Subcutaneous abdominal adipose tissue (tissue), 5 donors: ENCODE measurements at regions not wholly inside any gene's neighbourhood (a gene's known extent, or its start where the extent isn't known, plus 50 kb on each side); places are given as distances from the start of the nearest gene placed in this dataset.

ENCODE experiments used
- H3K27ac ChIP-seq: one replicate; pipeline ENCODE4 v1.7.0; 2013; ENCODE audit warnings: low read depth, mild to moderate bottlenecking, inconsistent platforms, low read length, moderate library complexity
- H3K27me3 ChIP-seq, 5 donors: one replicate each; pipeline ENCODE4 v1.7.0; 2013; ENCODE audit warnings: low read length in 5 of 5, inconsistent platforms in 1 of 5; ENCODE audit not compliant: control insufficient read depth in 5 of 5, insufficient read depth in 4 of 5
- H3K36me3 ChIP-seq, 5 donors: one replicate each; pipeline ENCODE4 v1.7.0; 2013; ENCODE audit warnings: low read length in 5 of 5; ENCODE audit not compliant: control insufficient read depth in 5 of 5, insufficient read depth in 5 of 5
- H3K4me1 ChIP-seq, 5 donors: one replicate each; pipeline ENCODE4 v1.7.0; 2013; ENCODE audit warnings: low read length in 5 of 5, mild to moderate bottlenecking in 3 of 5, moderate library complexity in 1 of 5; ENCODE audit not compliant: control insufficient read depth in 5 of 5, insufficient read depth in 5 of 5
- H3K4me3 ChIP-seq, 5 donors: one replicate each; pipeline ENCODE4 v1.7.0; 2013; ENCODE audit warnings: low read length in 5 of 5, low read depth in 1 of 5
- H3K9ac ChIP-seq, 5 donors: one replicate each; pipeline ENCODE4 v1.7.0; 2013; ENCODE audit warnings: low read length in 5 of 5, mild to moderate bottlenecking in 4 of 5, moderate library complexity in 3 of 5
- H3K9me3 ChIP-seq, 5 donors: one replicate each; pipeline ENCODE4 v1.7.0; 2013; ENCODE audit warnings: low read length in 5 of 5; ENCODE audit not compliant: control insufficient read depth in 5 of 5
- donor health status: healthy.
- donor health status: healthy.
- donor health status: healthy.
- donor health status: healthy.
- donor health status: healthy.

DNA sequence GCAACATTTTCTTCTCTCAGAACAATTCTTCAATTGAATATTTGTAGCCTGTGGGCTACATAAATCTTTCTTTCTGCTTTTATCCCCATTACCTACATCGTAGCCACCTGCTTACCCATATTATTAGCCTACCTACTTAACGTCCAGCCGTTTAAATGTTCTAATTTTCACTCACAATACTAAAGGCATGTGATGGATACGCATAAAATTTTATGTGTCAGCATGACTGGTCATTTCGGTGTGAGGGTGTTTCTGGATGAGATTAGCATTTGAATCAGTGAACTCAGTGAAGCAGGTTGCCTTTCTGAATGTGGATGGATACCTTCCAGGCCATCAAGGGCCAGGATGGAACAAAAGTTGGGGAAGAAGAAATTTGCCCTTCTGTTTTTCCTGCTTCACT, 1722.5 kb upstream of the ACO1 start:
- H3K9me3 ChIP-seq: no peaks in the 10 kb centered on the region
- H3K27me3 ChIP-seq: no peaks in the 10 kb centered on the region
- no peaks in the 10 kb centered on the region for H3K4me1 ChIP-seq
- H3K36me3 ChIP-seq: no peaks in the 10 kb centered on the region
- H3K27ac ChIP-seq: no peak overlapping the region
- H3K9ac ChIP-seq: no peak overlapping the region
- H3K4me3 ChIP-seq: no peak overlapping the region

DNA sequence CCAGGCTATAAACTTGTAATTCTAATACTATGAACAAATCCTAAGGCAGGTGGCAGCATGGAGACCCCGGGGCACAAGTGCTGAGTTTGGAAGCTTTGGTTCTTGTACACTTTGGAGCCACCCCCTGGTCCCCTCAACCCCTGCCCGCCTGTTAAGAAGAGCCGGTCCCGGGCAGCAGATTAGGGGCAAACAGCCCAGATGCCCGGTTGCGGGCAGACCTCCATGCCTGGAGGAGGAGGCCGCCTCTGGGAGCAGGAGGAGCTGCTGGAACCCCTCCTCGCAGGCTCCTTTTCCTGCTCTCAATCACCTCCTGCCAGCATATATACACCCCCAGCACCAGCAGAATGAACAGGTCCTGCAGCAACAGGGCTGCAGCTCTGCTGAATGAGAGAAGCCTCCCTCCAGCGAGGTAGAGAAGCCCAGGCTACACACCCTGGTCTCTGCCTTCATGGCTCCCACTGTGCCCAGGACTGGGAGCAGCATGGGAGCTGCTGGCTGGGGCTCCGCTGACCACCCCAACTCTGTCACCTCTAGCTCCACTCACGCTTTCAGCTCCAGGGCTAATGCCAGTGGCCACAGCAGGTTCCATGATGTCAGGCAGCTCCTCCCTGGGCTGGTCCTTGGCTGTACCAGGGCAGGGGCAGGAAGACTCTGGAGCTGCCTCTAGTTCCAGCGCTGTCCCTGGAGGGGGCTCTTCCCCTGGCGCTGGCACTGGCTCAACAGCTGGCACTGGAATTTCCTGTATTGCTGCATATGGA, 1713.5 kb upstream of the ACO1 start:
- Histone ChIP-seq H3K27me3 (no peaks in the 10 kb centered on the region), H3K27ac (no peak overlapping the region), H3K4me1 (no peaks in the 10 kb centered on the region), H3K4me3 (no peak overlapping the region), H3K9ac (no peak overlapping the region), H3K9me3 (no peaks in the 10 kb centered on the region), H3K36me3 (no peaks in the 10 kb centered on the region)

DNA sequence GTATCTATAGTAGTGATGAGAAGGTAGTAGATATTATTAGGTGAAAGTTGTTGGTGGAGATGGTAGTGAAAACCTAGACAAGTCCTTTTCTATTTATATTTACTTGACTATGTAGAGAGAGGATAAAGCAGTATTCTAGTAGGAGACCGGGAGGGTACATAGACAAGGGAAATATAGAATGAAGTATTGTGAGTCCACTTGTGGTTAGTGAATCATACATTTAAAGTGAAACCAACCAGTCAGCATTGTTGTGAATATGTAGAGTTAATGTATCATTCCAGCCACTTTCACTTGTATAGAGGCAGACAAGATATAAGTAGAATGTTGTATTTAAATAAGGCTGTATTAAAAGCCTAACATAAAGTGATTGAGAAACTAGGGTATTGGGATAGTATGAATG, 1711.3 kb upstream of the ACO1 start:
- Histone ChIP-seq H3K36me3 (no peaks in the 10 kb centered on the region), H3K9me3 (no peaks in the 10 kb centered on the region), H3K4me1 (no peaks in the 10 kb centered on the region)

DNA sequence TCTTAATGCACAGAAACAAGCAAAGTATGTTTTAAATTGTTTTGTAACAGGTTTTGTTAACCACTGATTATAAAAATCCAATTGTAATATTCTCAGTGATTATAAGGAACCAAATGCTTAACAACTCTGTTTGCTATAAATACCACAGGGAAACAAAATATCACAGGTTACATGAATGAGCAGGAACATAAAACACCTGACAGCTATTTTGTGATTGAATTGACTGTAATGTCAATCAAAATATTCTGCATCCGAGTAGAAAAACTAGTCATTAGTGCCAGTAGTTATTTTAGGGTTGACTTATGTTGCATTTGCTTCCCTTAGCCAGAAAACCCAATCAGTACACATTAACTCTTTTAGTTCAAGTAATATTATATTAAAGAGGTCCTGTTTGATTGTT, 1707.8 kb upstream of the ACO1 start:
- no peaks in the 10 kb centered on the region for H3K36me3 ChIP-seq
- no peaks in the 10 kb centered on the region for H3K4me1 ChIP-seq
- no peak overlapping the region for H3K27ac ChIP-seq
- H3K27me3 ChIP-seq: no peaks in the 10 kb centered on the region
- no peak overlapping the region for H3K4me3 ChIP-seq
- H3K9ac ChIP-seq: no peak overlapping the region
- no peaks in the 10 kb centered on the region for H3K9me3 ChIP-seq

More for the DNA sequence above, 1711.3 kb upstream of the ACO1 start:
- H3K4me3 ChIP-seq: no peak overlapping the region
- no peak overlapping the region for H3K27ac ChIP-seq
- no peaks in the 10 kb centered on the region for H3K27me3 ChIP-seq
- H3K9ac ChIP-seq: no peak overlapping the region

DNA sequence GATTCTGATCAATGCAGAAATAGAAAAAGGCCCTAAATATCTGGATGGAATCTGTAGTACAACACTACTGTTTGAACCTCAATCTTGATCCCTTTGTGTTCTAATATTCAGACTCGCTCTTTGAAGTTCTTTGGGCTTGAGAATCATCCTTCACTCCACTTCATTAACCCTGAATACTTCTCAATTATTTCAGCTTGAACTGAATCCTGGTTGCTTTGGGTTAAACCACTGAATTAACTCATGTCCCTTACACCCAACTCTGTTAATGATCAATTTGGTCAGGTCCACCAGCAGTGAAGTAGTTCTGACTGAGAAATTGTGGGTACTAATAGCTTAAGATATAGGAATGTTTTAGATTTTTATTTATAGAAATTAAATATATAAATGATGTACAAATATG, 1707.2 kb upstream of the ACO1 start:
- H3K27me3 ChIP-seq: no peaks in the 10 kb centered on the region
- H3K9ac ChIP-seq: no peak overlapping the region
- H3K9me3 ChIP-seq: no peaks in the 10 kb centered on the region
- no peaks in the 10 kb centered on the region for H3K4me1 ChIP-seq
- no peak overlapping the region for H3K27ac ChIP-seq
- no peaks in the 10 kb centered on the region for H3K36me3 ChIP-seq
- no peak overlapping the region for H3K4me3 ChIP-seq

DNA sequence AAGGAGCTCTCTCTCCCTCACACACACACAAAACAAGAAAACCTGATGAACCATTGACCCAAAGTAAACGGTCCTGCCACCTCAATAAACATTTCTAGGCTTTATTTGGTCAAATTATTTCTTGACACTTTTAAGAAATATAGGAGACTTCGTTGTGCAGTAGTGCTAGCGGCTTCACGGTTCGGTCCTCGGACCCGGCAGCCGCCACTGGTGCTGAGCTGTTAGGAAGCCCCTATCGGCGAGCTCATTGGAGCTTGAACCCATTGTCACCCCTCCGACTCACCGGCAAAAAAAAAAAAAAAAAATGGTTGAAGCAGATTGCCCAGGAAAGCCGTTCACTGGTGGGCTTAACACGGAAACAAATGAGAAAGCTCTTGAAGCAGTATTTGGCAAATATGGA, 1695.6 kb upstream of the ACO1 start:
- H3K9me3 ChIP-seq: peaks cover 0 to 9% (median 0%) of the 10 kb centered on the region in 5 donors
- H3K36me3 ChIP-seq: no peaks in the 10 kb centered on the region
- H3K27ac ChIP-seq: no peak overlapping the region
- H3K4me1 ChIP-seq: no peaks in the 10 kb centered on the region
- H3K4me3 ChIP-seq: no peak overlapping the region
- no peak overlapping the region for H3K9ac ChIP-seq
- no peaks in the 10 kb centered on the region for H3K27me3 ChIP-seq

DNA sequence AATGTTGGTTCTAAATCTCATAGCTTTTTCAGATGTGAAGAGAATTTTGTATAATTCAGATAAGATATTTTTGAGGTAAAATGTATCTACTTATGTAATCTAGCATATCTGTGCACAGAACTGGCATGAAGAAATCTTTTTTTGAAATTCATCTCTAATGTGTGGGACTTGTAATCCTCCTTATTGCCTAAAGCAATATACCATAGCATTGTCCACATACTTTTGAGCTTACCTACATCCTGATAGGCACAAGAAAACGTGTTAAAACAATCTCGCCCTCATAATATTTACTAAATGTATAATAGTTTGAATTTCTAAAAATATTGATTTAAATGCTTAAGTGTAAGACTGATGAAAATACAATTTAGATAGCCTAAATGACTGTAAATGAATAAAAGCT, 1686.5 kb upstream of the ACO1 start:
- Histone ChIP-seq H3K27ac (no peak overlapping the region), H3K9ac (no peak overlapping the region), H3K27me3 (no peaks in the 10 kb centered on the region), H3K4me1 (no peaks in the 10 kb centered on the region), H3K4me3 (no peak overlapping the region), H3K36me3 (no peaks in the 10 kb centered on the region), H3K9me3 (no peaks in the 10 kb centered on the region)

DNA sequence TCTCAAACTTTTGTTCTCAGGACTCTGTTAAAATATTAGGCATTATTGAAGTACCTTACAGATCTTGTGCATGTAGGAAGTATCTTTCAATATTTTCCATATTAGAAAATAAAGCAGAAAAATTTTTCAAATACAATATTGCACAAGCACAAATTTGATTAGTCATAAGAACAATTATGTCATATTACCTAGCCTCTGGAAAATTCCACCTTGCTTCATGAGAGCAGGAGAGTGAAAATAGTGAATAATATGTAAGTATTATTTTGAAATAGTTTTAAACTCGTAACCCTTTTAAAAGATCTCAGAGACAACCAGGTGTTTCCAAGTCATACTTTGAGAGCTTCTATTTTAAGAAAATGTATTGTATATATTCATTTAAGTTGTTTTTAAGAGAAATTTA, 1672.9 kb upstream of the ACO1 start:
- H3K4me1 ChIP-seq: no peaks in the 10 kb centered on the region
- H3K27me3 ChIP-seq: no peaks in the 10 kb centered on the region
- H3K36me3 ChIP-seq: no peaks in the 10 kb centered on the region
- H3K9ac ChIP-seq: no peak overlapping the region
- H3K27ac ChIP-seq: no peak overlapping the region
- H3K4me3 ChIP-seq: no peak overlapping the region
- no peaks in the 10 kb centered on the region for H3K9me3 ChIP-seq

DNA sequence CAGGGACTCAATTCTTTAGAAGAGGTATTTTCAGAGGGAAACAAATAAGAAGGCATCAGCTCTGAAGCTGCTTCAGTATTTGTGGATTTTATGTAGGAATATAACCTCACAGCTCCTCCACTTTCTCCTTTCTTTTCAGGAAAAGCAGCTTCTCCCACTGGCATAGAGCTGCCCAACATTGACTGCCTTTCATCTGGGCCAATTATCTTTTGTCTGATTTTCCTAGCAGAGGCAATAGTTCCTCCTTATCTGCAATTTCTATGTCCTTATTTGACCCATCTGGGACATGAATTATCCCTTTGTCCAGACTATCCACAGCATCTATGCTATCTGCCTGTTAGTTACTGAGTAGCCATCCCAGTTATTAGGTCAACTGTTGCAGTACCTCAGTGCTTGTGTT, 1671.2 kb upstream of the ACO1 start:
- Histone ChIP-seq H3K4me3 (no peak overlapping the region), H3K9me3 (no peaks in the 10 kb centered on the region), H3K27ac (no peak overlapping the region), H3K27me3 (no peaks in the 10 kb centered on the region), H3K4me1 (no peaks in the 10 kb centered on the region), H3K36me3 (no peaks in the 10 kb centered on the region), H3K9ac (no peak overlapping the region)

DNA sequence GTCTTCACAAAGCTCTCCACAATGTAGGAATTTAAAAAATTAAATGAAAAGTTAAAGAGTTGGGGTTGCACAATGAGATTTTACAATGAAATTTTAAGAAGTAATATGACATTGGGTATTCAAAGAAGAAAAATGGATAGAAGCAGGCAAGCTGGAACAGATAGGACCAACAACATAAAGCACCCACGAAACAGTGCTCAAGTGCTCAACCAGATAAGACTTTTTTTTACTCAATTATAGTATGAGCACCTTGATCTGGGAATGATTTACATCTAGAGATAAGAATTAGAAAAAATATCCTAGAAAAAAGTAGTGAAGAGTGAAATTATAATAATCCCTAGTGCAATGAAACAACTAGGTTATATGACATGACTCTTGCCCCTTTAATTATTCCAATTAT, 1670.1 kb upstream of the ACO1 start:
- Histone ChIP-seq H3K9ac (no peak overlapping the region), H3K36me3 (no peaks in the 10 kb centered on the region), H3K4me3 (no peak overlapping the region), H3K4me1 (no peaks in the 10 kb centered on the region), H3K9me3 (no peaks in the 10 kb centered on the region), H3K27me3 (no peaks in the 10 kb centered on the region), H3K27ac (no peak overlapping the region)

DNA sequence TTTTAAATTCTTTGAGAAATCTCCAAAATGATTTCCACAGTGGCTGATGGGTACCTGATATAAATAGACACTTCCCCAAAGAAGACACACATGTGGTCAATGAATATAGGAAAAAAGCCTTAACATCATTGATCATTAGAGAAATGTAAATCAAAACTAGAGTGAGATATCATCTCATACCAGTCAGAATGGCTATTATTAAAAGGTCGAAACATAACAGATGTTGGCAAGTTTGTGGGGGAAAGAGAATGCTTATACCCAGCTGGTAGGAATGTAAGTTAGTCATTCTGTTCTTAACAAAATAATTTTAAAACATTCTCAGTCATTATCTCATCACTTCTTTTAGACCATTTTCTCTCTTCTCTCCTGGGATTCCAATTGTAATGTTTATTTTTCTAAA, 1666.0 kb upstream of the ACO1 start:
- Histone ChIP-seq H3K9ac (no peak overlapping the region), H3K27me3 (no peaks in the 10 kb centered on the region), H3K27ac (no peak overlapping the region), H3K9me3 (no peaks in the 10 kb centered on the region), H3K36me3 (no peaks in the 10 kb centered on the region), H3K4me1 (no peaks in the 10 kb centered on the region), H3K4me3 (no peak overlapping the region)
